Neural cell (in vitro differentiated cells): ENCODE measurements at regions not wholly inside any gene's neighbourhood (a gene's known extent, or its start where the extent isn't known, plus 50 kb on each side); places are given as distances from the start of the nearest gene placed in this dataset.
"Not testable (repeated sequence)": the region's sequence is repeated elsewhere in the genome, so short reads cannot be mapped to it uniquely, and the experiment has no call there.

Source experiments
- H2AFZ ChIP-seq: fragments of 200-600, 300-800 bp; sonication (generic), shearing (Covaris generic); 2 replicates; pipeline ENCODE4 v1.6.0; 2014; ENCODE audit warnings: low read depth, mild to moderate bottlenecking, antibody characterized with exemption, low read length, moderate library complexity
- H3F3A ChIP-seq: fragments of 200-600 bp; shearing (Covaris generic); 2 replicates; pipeline ENCODE4 v1.6.1; 2016; ENCODE audit warnings: mild to moderate bottlenecking, moderate library complexity, mixed read lengths, antibody characterized with exemption, low read length; ENCODE audit not compliant: insufficient read depth, poor library complexity, severe bottlenecking
- H3K27ac ChIP-seq: fragments of 200-600, 300-800 bp; sonication (generic), shearing (Covaris generic); 2 replicates; pipeline ENCODE4 v1.5.1; 2014; ENCODE audit warnings: mild to moderate bottlenecking, low read length, moderate library complexity
- H3K27me3 ChIP-seq: fragments of 300-800, 200-600 bp; sonication (generic), shearing (Covaris generic); 2 replicates; pipeline ENCODE4 v1.6.0; 2014; ENCODE audit warnings: mild to moderate bottlenecking, low read depth, low read length, moderate library complexity; ENCODE audit not compliant: insufficient read depth
- H3K36me3 ChIP-seq: fragments of 300-800, 200-600 bp; sonication (generic), shearing (Covaris generic); 2 replicates; pipeline ENCODE4 v1.5.1; 2014; ENCODE audit warnings: mild to moderate bottlenecking, antibody characterized with exemption, low read length, moderate library complexity; ENCODE audit not compliant: insufficient read depth
- H3K4me2 ChIP-seq: fragments of 300-800, 200-600 bp; sonication (generic), shearing (Covaris generic); 2 replicates; pipeline ENCODE4 v1.6.0; 2014; ENCODE audit warnings: mild to moderate bottlenecking, low read length
- H3K4me3 ChIP-seq: fragments of 300-800, 200-600 bp; sonication (generic), shearing (Covaris generic); 2 replicates; pipeline ENCODE4 v1.5.1; 2014; ENCODE audit warnings: mild to moderate bottlenecking, low read length, moderate library complexity
- H3K79me2 ChIP-seq: fragments of 200-600 bp; shearing (Covaris generic); replicated peaks from 2 replicates; pipeline ENCODE4 v1.6.0; 2014; ENCODE audit warnings: mild to moderate bottlenecking, low read length, moderate library complexity; ENCODE audit not compliant: insufficient read depth
- H3K9ac ChIP-seq: fragments of 300-800, 200-600 bp; sonication (generic), shearing (Covaris generic); 2 replicates; pipeline ENCODE4 v1.6.1; 2016; ENCODE audit warnings: mild to moderate bottlenecking, low read length, mixed read lengths
- H3K9me2 ChIP-seq: fragments of 200-600 bp; shearing (Covaris generic); 2 replicates; pipeline ENCODE4 v1.6.1; 2016; ENCODE audit warnings: mild to moderate bottlenecking, low read length, mixed read lengths; ENCODE audit not compliant: insufficient read depth
- H3K9me3 ChIP-seq: fragments of 200-600, 300-800 bp; sonication (generic), shearing (Covaris generic); 2 replicates; pipeline ENCODE4 v1.6.1; 2016; ENCODE audit warnings: mild to moderate bottlenecking, mixed run types, low read length, moderate library complexity, mixed read lengths
- H4K20me1 ChIP-seq: fragments of 200-600 bp; shearing (Covaris generic); 2 replicates; pipeline ENCODE4 v1.6.1; 2016; ENCODE audit warnings: mild to moderate bottlenecking, mixed run types; ENCODE audit not compliant: insufficient read depth
- EP300 ChIP-seq: fragments of 450-650 bp; conservative IDR thresholded peaks from 2 replicates; pipeline ENCODE4 v1.6.1; 2014; ENCODE audit warnings: antibody characterized with exemption, mild to moderate bottlenecking, moderate library complexity; ENCODE audit not compliant: poor library complexity, severe bottlenecking
- EZH2 ChIP-seq: fragments of 200-600, 300-800 bp; shearing (Covaris generic), sonication (generic); IDR thresholded peaks from 2 replicates; pipeline ENCODE4 v1.6.1; 2014; ENCODE audit warnings: antibody characterized with exemption, low read length, borderline replicate concordance, mild to moderate bottlenecking; ENCODE audit not compliant: insufficient read depth, poor library complexity, severe bottlenecking
- MXI1 ChIP-seq: fragments of 450-650 bp; conservative IDR thresholded peaks from 2 replicates; pipeline ENCODE4 v1.6.1; 2014; ENCODE audit warnings: antibody characterized with exemption, mild to moderate bottlenecking; ENCODE audit not compliant: poor library complexity, severe bottlenecking
- POLR2AphosphoS5 ChIP-seq: IDR thresholded peaks from 2 replicates; pipeline ENCODE4 v1.6.1; 2012
- RAD21 ChIP-seq: fragments of 450-650 bp; conservative IDR thresholded peaks from 2 replicates; pipeline ENCODE4 v1.6.1; 2014; ENCODE audit warnings: antibody characterized with exemption, mild to moderate bottlenecking, moderate library complexity
- SMC3 ChIP-seq: fragments of 450-650 bp; conservative IDR thresholded peaks from 2 replicates; pipeline ENCODE4 v1.6.1; 2014; ENCODE audit warnings: antibody characterized with exemption, mild to moderate bottlenecking, moderate library complexity; ENCODE audit not compliant: poor library complexity
- TAF1 ChIP-seq: IDR thresholded peaks from 2 replicates; pipeline ENCODE4 v1.6.1; 2012; ENCODE audit warnings: low read depth
- TF ChIP-seq, protein P1 (sequence below): fragments of 450-650 bp; IDR thresholded peaks from 2 replicates; pipeline ENCODE4 v1.5.1; 2014; ENCODE audit warnings: antibody characterized with exemption, mild to moderate bottlenecking, moderate library complexity; ENCODE audit not compliant: poor library complexity, severe bottlenecking
- TF ChIP-seq, protein P2 (sequence below): IDR thresholded peaks from 2 replicates; pipeline ENCODE4 v1.6.1; 2012; ENCODE audit warnings: borderline replicate concordance

DNA sequence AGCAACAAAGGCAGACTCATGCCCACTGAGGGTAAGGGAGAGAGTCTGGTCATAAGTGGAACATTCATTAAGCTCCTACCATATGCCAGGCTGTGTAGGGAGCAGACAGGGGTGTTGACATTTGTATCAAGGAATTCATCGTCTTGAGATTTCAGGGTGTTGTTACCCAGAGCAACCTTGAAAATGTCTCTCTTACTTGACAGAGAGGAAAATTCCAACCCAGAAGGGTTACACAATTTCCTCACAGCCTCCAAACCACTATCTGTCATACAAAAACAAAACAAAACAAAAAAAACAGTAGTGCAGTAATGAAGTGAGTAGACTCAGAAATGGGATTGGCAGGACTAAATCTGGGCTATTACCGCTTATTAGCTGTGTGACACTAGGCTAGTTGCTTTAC is 113.2 kb downstream of the MIAT start:
- Histone ChIP-seq H3K27ac (no peak overlapping the region), H3K79me2 (no peaks in the 10 kb centered on the region), H3K9ac (no peak overlapping the region), H3K9me3 (no peaks in the 10 kb centered on the region), H3K9me2 (no peaks in the 10 kb centered on the region), H3K4me3 (no peak overlapping the region), H3K27me3 (no peaks in the 10 kb centered on the region), H3K4me2 (no peak overlapping the region), H3K36me3 (no peaks in the 10 kb centered on the region), H3F3A (no peaks in the 10 kb centered on the region), H4K20me1 (no peaks in the 10 kb centered on the region), H2AFZ (no peak overlapping the region)
- TF ChIP-seq, protein P1, sequence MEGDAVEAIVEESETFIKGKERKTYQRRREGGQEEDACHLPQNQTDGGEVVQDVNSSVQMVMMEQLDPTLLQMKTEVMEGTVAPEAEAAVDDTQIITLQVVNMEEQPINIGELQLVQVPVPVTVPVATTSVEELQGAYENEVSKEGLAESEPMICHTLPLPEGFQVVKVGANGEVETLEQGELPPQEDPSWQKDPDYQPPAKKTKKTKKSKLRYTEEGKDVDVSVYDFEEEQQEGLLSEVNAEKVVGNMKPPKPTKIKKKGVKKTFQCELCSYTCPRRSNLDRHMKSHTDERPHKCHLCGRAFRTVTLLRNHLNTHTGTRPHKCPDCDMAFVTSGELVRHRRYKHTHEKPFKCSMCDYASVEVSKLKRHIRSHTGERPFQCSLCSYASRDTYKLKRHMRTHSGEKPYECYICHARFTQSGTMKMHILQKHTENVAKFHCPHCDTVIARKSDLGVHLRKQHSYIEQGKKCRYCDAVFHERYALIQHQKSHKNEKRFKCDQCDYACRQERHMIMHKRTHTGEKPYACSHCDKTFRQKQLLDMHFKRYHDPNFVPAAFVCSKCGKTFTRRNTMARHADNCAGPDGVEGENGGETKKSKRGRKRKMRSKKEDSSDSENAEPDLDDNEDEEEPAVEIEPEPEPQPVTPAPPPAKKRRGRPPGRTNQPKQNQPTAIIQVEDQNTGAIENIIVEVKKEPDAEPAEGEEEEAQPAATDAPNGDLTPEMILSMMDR, result no peak
- TF ChIP-seq EZH2 (no peak), TAF1 (no peak), POLR2AphosphoS5 (no peak), SMC3 (no peak), MXI1 (no peak), RAD21 (no peak), EP300 (no peak)
- TF ChIP-seq, protein P2, sequence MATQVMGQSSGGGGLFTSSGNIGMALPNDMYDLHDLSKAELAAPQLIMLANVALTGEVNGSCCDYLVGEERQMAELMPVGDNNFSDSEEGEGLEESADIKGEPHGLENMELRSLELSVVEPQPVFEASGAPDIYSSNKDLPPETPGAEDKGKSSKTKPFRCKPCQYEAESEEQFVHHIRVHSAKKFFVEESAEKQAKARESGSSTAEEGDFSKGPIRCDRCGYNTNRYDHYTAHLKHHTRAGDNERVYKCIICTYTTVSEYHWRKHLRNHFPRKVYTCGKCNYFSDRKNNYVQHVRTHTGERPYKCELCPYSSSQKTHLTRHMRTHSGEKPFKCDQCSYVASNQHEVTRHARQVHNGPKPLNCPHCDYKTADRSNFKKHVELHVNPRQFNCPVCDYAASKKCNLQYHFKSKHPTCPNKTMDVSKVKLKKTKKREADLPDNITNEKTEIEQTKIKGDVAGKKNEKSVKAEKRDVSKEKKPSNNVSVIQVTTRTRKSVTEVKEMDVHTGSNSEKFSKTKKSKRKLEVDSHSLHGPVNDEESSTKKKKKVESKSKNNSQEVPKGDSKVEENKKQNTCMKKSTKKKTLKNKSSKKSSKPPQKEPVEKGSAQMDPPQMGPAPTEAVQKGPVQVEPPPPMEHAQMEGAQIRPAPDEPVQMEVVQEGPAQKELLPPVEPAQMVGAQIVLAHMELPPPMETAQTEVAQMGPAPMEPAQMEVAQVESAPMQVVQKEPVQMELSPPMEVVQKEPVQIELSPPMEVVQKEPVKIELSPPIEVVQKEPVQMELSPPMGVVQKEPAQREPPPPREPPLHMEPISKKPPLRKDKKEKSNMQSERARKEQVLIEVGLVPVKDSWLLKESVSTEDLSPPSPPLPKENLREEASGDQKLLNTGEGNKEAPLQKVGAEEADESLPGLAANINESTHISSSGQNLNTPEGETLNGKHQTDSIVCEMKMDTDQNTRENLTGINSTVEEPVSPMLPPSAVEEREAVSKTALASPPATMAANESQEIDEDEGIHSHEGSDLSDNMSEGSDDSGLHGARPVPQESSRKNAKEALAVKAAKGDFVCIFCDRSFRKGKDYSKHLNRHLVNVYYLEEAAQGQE, result no peak

DNA sequence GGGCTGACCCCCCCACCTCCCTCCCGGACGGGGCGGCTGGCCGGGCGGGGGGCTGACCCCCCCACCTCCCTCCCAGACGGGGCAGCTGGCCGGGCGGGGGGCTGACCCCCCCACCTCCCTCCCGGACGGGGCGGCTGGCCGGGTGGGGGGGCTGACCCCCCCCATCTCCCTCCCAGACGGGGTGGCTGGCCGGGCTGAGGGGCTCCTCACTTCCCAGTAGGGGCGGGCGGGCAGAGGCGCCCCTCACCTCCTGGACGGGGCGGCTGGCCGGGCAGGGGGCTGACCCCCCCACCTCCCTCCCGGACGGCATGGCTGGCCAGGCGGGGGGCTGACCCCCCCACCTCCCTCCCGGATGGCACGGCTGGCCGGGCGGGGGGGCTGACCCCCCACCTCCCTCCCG is 115.7 kb downstream of the MIAT start:
- not testable (repeated sequence) for H3K9ac ChIP-seq, H3K36me3 ChIP-seq, H3F3A ChIP-seq, H3K79me2 ChIP-seq, H4K20me1 ChIP-seq, H2AFZ ChIP-seq, H3K27me3 ChIP-seq, H3K4me3 ChIP-seq, H3K9me2 ChIP-seq, H3K27ac ChIP-seq, H3K4me2 ChIP-seq, H3K9me3 ChIP-seq

DNA sequence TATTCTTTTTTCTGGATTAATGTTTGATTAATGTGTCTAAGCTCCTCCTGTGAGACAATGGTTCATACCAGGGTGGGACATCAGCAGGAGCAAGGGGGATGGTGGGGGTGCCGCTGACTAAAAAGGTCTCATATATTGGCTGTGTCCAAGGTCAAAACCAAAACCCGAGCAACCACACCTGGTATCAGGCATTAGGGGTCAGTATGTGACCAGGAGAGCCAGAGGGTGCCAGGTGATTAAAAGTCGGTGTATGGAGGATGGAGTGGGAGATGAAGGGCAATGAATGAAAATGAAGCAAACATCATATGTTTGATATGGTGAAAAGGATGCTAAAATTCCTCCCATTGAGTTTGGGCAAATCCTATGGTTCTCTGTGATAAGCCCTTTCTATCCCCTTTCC is 118.0 kb downstream of the MIAT start:
- Histone ChIP-seq H3K4me2 (no peak overlapping the region), H3K9me3 (no peaks in the 10 kb centered on the region), H3F3A (no peaks in the 10 kb centered on the region), H3K36me3 (no peaks in the 10 kb centered on the region), H3K79me2 (no peaks in the 10 kb centered on the region), H3K4me3 (no peak overlapping the region), H4K20me1 (no peaks in the 10 kb centered on the region), H3K27me3 (no peaks in the 10 kb centered on the region), H3K9ac (no peak overlapping the region), H3K27ac (no peak overlapping the region), H3K9me2 (no peaks in the 10 kb centered on the region), H2AFZ (no peak overlapping the region)
- TF ChIP-seq, protein P2, result no peak
- TF ChIP-seq EP300, result no peak
- no peak for TF ChIP-seq SMC3
- TF ChIP-seq POLR2AphosphoS5, result no peak
- TF ChIP-seq MXI1, result no peak
- TF ChIP-seq EZH2, result no peak
- no peak for TF ChIP-seq RAD21
- TF ChIP-seq, protein P1, result no peak
- no peak for TF ChIP-seq TAF1
